Panc1 (cell line): ENCODE measurements at regions not wholly inside any gene's neighbourhood (a gene's known extent, or its start where the extent isn't known, plus 50 kb on each side); places are given as distances from the start of the nearest gene placed in this dataset.

Source experiments
- ATAC-seq: fragments of 200-7000 bp; cut with Tn5 transposase; 2 replicates; pipeline ENCODE4 v1.9.1; 2020; ENCODE audit warnings: mild to moderate bottlenecking, moderate library complexity
- BruUV-seq: library from RNA; stranded (reverse); fragments of 400-500 nt; replicated peaks from 2 replicates; lab custom pipeline; 2021; lab: Mats Ljungman, UMichigan
- CTCF ChIA-PET: fragments of 300-600 bp; sonication (Branson Sonifier 250); formaldehyde crosslinking; loops from one replicate; lab custom pipeline; 2022; ENCODE audit warnings: antibody characterized with exemption; lab: Charles Lee
- POLR2A ChIA-PET: fragments of 300-600 bp; sonication (Branson Sonifier 250); formaldehyde crosslinking; loops from one replicate; lab custom pipeline; 2022; ENCODE audit warnings: antibody characterized with exemption; lab: Charles Lee
- DNase-seq: peaks from one replicate; pipeline ENCODE4 v3.0.0-alpha.2; 2010; ENCODE audit warnings: low read depth, low spot score
- H3K27ac ChIP-seq: 2 replicates; pipeline ENCODE4 v1.5.1; 2011; ENCODE audit warnings: mild to moderate bottlenecking, low read length, inconsistent platforms
- H3K27me3 ChIP-seq: fragments of 200-500 bp; sonication (Bioruptor generic); 2 replicates; pipeline ENCODE4 v1.6.0; 2014; ENCODE audit warnings: low read length, inconsistent platforms; ENCODE audit not compliant: control insufficient read depth, insufficient read depth
- H3K36me3 ChIP-seq: fragments of 200-500 bp; sonication (Bioruptor generic); 2 replicates; pipeline ENCODE4 v1.5.1; 2014; ENCODE audit warnings: inconsistent platforms, mild to moderate bottlenecking, low read length, moderate library complexity; ENCODE audit not compliant: control insufficient read depth, insufficient read depth
- H3K4me1 ChIP-seq: 2 replicates; pipeline ENCODE4 v1.5.1; 2011; ENCODE audit warnings: inconsistent platforms, mild to moderate bottlenecking, low read length, moderate library complexity; ENCODE audit not compliant: control insufficient read depth, insufficient read depth
- H3K4me3 ChIP-seq, 2 experiments: 2 replicates each; pipeline ENCODE4 v1.5.1; 2011 to 2012; ENCODE audit warnings: low read depth in 2 of 2, low read length in 2 of 2, mild to moderate bottlenecking in 2 of 2, inconsistent platforms in 1 of 2, moderate library complexity in 1 of 2
- H3K9me3 ChIP-seq: fragments of 200-500 bp; sonication (Bioruptor generic); 2 replicates; pipeline ENCODE4 v1.5.1; 2014; ENCODE audit warnings: low read depth, mild to moderate bottlenecking, inconsistent platforms, low read length, moderate library complexity; ENCODE audit not compliant: control insufficient read depth, insufficient read depth
- POLR2AphosphoS5 ChIP-seq: IDR thresholded peaks from 2 replicates; pipeline ENCODE4 v1.6.1; 2012; ENCODE audit warnings: mild to moderate bottlenecking, low read depth, low read length, moderate library complexity
- SIN3A ChIP-seq: IDR thresholded peaks from 2 replicates; pipeline ENCODE4 v1.6.1; 2012; ENCODE audit warnings: low read depth, mild to moderate bottlenecking, low read length, moderate library complexity, borderline replicate concordance; ENCODE audit not compliant: insufficient read depth
- TCF7L2 ChIP-seq: IDR thresholded peaks from 2 replicates; pipeline ENCODE4 v1.6.1; 2011; ENCODE audit warnings: mild to moderate bottlenecking, low read depth, low read length, inconsistent platforms
- in situ Hi-C: cut with HindIII; loops from 2 replicates; pipeline ENCODE4 v1.10.0; 2016; ENCODE audit warnings: low sequenced_read_pairs, low pct_unique_long_range_greater_than_20kb
- intact Hi-C: fragments of 100-400 bp; cut with micrococcal nuclease; formaldehyde crosslinking; loops from one replicate; pipeline ENCODE4 v1.10.0; 2022; ENCODE audit not compliant: unreplicated experiment
- TF ChIP-seq, protein P1 (sequence below): fragments of 450-650 bp; IDR thresholded peaks from 2 replicates; pipeline ENCODE4 v1.5.1; 2017; ENCODE audit warnings: mild to moderate bottlenecking
- TF ChIP-seq, protein P2 (sequence below), 2 experiments: IDR thresholded peaks; 2 replicates each; pipeline ENCODE4 v1.6.1; 2011 to 2012; ENCODE audit warnings: low read depth in 2 of 2, control low read depth in 1 of 2, low read length in 1 of 2, mild to moderate bottlenecking in 1 of 2, moderate library complexity in 1 of 2; ENCODE audit not compliant: insufficient read depth in 1 of 2

DNA sequence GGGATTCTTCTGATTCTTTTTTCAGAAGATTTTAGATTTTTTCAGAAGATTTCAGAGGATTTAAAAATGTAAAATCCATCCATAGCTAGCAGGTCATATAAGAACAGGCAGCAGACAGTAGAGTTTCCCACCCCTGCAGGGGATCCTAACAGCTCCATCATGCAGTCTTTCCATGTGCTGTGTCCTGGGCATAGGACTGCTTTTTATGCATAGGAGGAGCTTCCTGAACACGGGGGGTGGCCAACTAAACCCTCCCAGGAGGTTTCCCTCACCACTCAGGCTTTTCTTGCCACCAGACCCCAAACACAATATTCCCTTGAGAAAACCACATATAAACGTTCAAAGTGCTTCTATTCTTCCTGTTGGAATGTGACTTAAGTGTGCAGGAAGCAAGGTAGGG, 90.1 kb upstream of the TNR start:
- no TSS peak for BruUV-seq
- CTCF ChIA-PET = no interaction called here
- POLR2A ChIA-PET = no interaction called here
- no peak for ATAC-seq
- TF ChIP-seq, protein P1, sequence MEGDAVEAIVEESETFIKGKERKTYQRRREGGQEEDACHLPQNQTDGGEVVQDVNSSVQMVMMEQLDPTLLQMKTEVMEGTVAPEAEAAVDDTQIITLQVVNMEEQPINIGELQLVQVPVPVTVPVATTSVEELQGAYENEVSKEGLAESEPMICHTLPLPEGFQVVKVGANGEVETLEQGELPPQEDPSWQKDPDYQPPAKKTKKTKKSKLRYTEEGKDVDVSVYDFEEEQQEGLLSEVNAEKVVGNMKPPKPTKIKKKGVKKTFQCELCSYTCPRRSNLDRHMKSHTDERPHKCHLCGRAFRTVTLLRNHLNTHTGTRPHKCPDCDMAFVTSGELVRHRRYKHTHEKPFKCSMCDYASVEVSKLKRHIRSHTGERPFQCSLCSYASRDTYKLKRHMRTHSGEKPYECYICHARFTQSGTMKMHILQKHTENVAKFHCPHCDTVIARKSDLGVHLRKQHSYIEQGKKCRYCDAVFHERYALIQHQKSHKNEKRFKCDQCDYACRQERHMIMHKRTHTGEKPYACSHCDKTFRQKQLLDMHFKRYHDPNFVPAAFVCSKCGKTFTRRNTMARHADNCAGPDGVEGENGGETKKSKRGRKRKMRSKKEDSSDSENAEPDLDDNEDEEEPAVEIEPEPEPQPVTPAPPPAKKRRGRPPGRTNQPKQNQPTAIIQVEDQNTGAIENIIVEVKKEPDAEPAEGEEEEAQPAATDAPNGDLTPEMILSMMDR = no peak
- TF ChIP-seq, protein P2, sequence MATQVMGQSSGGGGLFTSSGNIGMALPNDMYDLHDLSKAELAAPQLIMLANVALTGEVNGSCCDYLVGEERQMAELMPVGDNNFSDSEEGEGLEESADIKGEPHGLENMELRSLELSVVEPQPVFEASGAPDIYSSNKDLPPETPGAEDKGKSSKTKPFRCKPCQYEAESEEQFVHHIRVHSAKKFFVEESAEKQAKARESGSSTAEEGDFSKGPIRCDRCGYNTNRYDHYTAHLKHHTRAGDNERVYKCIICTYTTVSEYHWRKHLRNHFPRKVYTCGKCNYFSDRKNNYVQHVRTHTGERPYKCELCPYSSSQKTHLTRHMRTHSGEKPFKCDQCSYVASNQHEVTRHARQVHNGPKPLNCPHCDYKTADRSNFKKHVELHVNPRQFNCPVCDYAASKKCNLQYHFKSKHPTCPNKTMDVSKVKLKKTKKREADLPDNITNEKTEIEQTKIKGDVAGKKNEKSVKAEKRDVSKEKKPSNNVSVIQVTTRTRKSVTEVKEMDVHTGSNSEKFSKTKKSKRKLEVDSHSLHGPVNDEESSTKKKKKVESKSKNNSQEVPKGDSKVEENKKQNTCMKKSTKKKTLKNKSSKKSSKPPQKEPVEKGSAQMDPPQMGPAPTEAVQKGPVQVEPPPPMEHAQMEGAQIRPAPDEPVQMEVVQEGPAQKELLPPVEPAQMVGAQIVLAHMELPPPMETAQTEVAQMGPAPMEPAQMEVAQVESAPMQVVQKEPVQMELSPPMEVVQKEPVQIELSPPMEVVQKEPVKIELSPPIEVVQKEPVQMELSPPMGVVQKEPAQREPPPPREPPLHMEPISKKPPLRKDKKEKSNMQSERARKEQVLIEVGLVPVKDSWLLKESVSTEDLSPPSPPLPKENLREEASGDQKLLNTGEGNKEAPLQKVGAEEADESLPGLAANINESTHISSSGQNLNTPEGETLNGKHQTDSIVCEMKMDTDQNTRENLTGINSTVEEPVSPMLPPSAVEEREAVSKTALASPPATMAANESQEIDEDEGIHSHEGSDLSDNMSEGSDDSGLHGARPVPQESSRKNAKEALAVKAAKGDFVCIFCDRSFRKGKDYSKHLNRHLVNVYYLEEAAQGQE (IDR thresholded peaks at IDR 0.05; ENCODE audit: insufficient read depth in 1 of 2, low read depth in 2 of 2, low read length in 1 of 2) = no peak
- no peak for TF ChIP-seq SIN3A
- TF ChIP-seq POLR2AphosphoS5 = no peak
- no peak for TF ChIP-seq TCF7L2
- Histone ChIP-seq H3K4me1 (no peaks in the 10 kb centered on the region), H3K36me3 (no peaks in the 10 kb centered on the region), H3K27me3 (no peaks in the 10 kb centered on the region), H3K9me3 (no peaks in the 10 kb centered on the region), H3K27ac (no peak overlapping the region), H3K4me3 (no peak overlapping the region)
- intact Hi-C loops (no loop called here), in situ Hi-C loops (no loop called here)
- no peak for DNase-seq

DNA sequence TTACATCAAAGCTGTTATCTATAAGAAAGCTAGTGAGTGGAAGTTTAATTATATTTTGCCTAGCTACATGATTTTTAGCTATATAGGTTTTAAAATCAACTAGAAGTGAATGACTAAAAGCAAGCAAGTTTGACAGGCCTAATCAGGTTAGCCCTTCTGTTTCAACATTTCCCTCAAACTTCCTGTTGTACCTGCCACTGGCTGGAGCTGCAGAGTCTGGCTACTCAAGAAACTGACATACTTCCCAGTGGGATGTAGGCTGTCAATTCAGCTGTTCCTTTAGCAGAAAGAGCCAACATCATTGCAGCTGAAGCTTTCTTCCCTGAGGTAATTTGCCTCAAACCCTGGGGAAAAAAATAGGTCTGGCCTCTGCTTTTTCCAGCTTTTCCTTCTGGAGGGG, 87.1 kb upstream of the TNR start:
- BruUV-seq = no TSS peak
- H3K27ac ChIP-seq = no peak overlapping the region
- H3K9me3 ChIP-seq = no peaks in the 10 kb centered on the region
- in situ Hi-C loops (no loop called here), intact Hi-C loops (no loop called here)
- DNase-seq (no peak), ATAC-seq (no peak)
- ChIA-PET CTCF (no interaction called here), POLR2A (no interaction called here)
- H3K4me3 ChIP-seq = no peak overlapping the region
- H3K4me1 ChIP-seq = no peaks in the 10 kb centered on the region
- H3K27me3 ChIP-seq = no peaks in the 10 kb centered on the region; the same call in 1 of the 2 replicates
- H3K36me3 ChIP-seq = no peaks in the 10 kb centered on the region
- TF ChIP-seq, protein P2 (IDR thresholded peaks at IDR 0.05; ENCODE audit: insufficient read depth in 1 of 2, low read depth in 2 of 2, low read length in 1 of 2) = no peak
